HEK293 (cell line): ENCODE measurements at regions not wholly inside any gene's neighbourhood (a gene's known extent, or its start where the extent isn't known, plus 50 kb on each side); places are given as distances from the start of the nearest gene placed in this dataset.

Experiments
- CTCF ChIA-PET: fragments of 350-600 bp; formaldehyde crosslinking; extraction: SDS; loops from one replicate; lab custom pipeline; 2021; ENCODE audit warnings: antibody characterized with exemption; lab: Yijun Ruan, JAX
- POLR2A ChIA-PET: fragments of 300-600 bp; formaldehyde crosslinking; extraction: SDS; loops from one replicate; lab custom pipeline; 2020; ENCODE audit warnings: antibody characterized with exemption, inconsistent platforms; lab: Yijun Ruan, JAX
- H3K27ac ChIP-seq: fragments of 200-500 bp; sonication (Bioruptor generic); 2 replicates; pipeline ENCODE4 v1.5.1; 2014; ENCODE audit warnings: low read depth, low read length, control low read depth, inconsistent platforms; ENCODE audit errors: extremely low read depth
- H3K36me3 ChIP-seq, 2 experiments: fragments of 200-500 bp in 1 of 2; sonication (Bioruptor generic) in 1 of 2; 1 replicate in 1 of 2; 2 replicates in 1 of 2; pipeline ENCODE4 v1.5.1; 2014 to 2017; ENCODE audit warnings: inconsistent platforms in 2 of 2, low read length in 2 of 2; ENCODE audit not compliant: control insufficient read depth in 2 of 2, insufficient read depth in 1 of 2
- H3K4me1 ChIP-seq: fragments of 200-500 bp; sonication (Bioruptor generic); 2 replicates; pipeline ENCODE4 v1.5.1; 2014; ENCODE audit warnings: mild to moderate bottlenecking, low read length, inconsistent platforms; ENCODE audit not compliant: control insufficient read depth, insufficient read depth
- H3K4me3 ChIP-seq: 2 replicates; pipeline ENCODE4 v1.5.1; 2011; ENCODE audit warnings: low read depth, mild to moderate bottlenecking, control low read depth, low read length, moderate library complexity
- H3K9me3 ChIP-seq: fragments of 200-500 bp; sonication (Bioruptor generic); 2 replicates; pipeline ENCODE4 v1.5.1; 2014; ENCODE audit warnings: low read depth, low read length, inconsistent platforms; ENCODE audit not compliant: control insufficient read depth, insufficient read depth
- HIC1 ChIP-seq: fragments of 450-650 bp; formaldehyde crosslinking; IDR thresholded peaks from 2 replicates; pipeline ENCODE4 v1.5.1; 2016; ENCODE audit warnings: missing biosample characterization, missing genetic modification characterization
- HOXD13 ChIP-seq: sonication (generic); formaldehyde crosslinking; IDR thresholded peaks from 2 replicates; pipeline ENCODE4 v1.8.0; 2022; ENCODE audit warnings: missing genetic modification reagents, borderline replicate concordance
- KLF10 ChIP-seq: fragments of 450-650 bp; IDR thresholded peaks from 2 replicates; pipeline ENCODE4 v1.5.1; 2018; ENCODE audit warnings: missing biosample characterization, mild to moderate bottlenecking, missing genetic modification characterization
- PATZ1 ChIP-seq: fragments of 450-650 bp; formaldehyde crosslinking; IDR thresholded peaks from 2 replicates; pipeline ENCODE4 v1.5.1; 2016; ENCODE audit warnings: missing biosample characterization, missing genetic modification characterization
- ZEB2 ChIP-seq: fragments of 450-650 bp; formaldehyde crosslinking; IDR thresholded peaks from 2 replicates; pipeline ENCODE4 v1.5.1; 2016; ENCODE audit warnings: missing biosample characterization, missing genetic modification characterization
- ZFP37 ChIP-seq: fragments of 450-650 bp; formaldehyde crosslinking; IDR thresholded peaks from 2 replicates; pipeline ENCODE4 v1.5.1; 2016; ENCODE audit warnings: missing biosample characterization, missing genetic modification characterization
- ZFP41 ChIP-seq: fragments of 450-650 bp; formaldehyde crosslinking; IDR thresholded peaks from 2 replicates; pipeline ENCODE4 v1.5.1; 2016; ENCODE audit warnings: missing biosample characterization, missing genetic modification characterization, borderline replicate concordance
- ZFP69B ChIP-seq: fragments of 450-650 bp; formaldehyde crosslinking; IDR thresholded peaks from 2 replicates; pipeline ENCODE4 v1.5.1; 2016; ENCODE audit warnings: missing biosample characterization, missing genetic modification characterization
- ZNF16 ChIP-seq: fragments of 450-650 bp; formaldehyde crosslinking; IDR thresholded peaks from 2 replicates; pipeline ENCODE4 v1.5.1; 2016; ENCODE audit warnings: low read depth, missing biosample characterization, missing genetic modification characterization
- ZNF174 ChIP-seq: fragments of 450-650 bp; formaldehyde crosslinking; IDR thresholded peaks from 2 replicates; pipeline ENCODE4 v1.5.0; 2017; ENCODE audit warnings: missing biosample characterization, mild to moderate bottlenecking, missing genetic modification characterization
- ZNF202 ChIP-seq: fragments of 450-650 bp; formaldehyde crosslinking; IDR thresholded peaks from 2 replicates; pipeline ENCODE4 v1.5.1; 2016; ENCODE audit warnings: missing biosample characterization, missing genetic modification characterization, borderline replicate concordance
- ZNF223 ChIP-seq: fragments of 450-650 bp; formaldehyde crosslinking; IDR thresholded peaks from 2 replicates; pipeline ENCODE4 v1.5.1; 2016; ENCODE audit warnings: missing biosample characterization, missing genetic modification characterization
- ZNF311 ChIP-seq: fragments of 450-650 bp; formaldehyde crosslinking; IDR thresholded peaks from 2 replicates; pipeline ENCODE4 v1.5.1; 2017; ENCODE audit warnings: missing biosample characterization, missing genetic modification characterization, borderline replicate concordance
- ZNF645 ChIP-seq: fragments of 450-650 bp; formaldehyde crosslinking; IDR thresholded peaks from 2 replicates; pipeline ENCODE4; 2016; ENCODE audit warnings: missing biosample characterization, missing genetic modification characterization
- ZSCAN4 ChIP-seq: fragments of 450-650 bp; formaldehyde crosslinking; IDR thresholded peaks from 2 replicates; pipeline ENCODE4 v1.5.1; 2017; ENCODE audit warnings: missing biosample characterization, missing genetic modification characterization
- TF ChIP-seq, protein P1 (sequence below): fragments of 450-650 bp; formaldehyde crosslinking; IDR thresholded peaks from 2 replicates; pipeline ENCODE4 v1.5.1; 2016; ENCODE audit warnings: missing biosample characterization, missing genetic modification characterization
- TF ChIP-seq, protein P2 (sequence below): fragments of 450-650 bp; formaldehyde crosslinking; optimal IDR thresholded peaks from 2 replicates; pipeline ENCODE3; 2016; ENCODE audit warnings: missing biosample characterization, mild to moderate bottlenecking, missing genetic modification characterization

DNA sequence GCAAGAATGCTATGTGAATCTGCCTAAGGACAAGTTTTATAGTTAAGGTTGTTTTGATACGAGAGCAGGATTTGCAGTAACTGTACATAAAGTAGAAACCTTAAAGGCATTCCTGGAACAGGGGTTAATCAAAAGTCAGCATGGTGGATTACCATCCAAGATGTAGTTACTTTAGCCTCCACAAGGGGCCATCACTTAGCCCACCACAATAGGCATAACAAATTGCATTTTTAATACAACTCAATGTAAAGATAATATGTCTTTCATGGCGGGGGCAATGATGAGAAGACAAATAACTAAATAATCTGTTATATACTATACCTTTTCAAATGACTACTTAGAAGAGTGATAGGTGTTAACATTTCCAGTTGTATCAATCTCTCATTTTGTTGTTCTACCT lies 611.2 kb upstream of the ADGRL4 start:
- no peak overlapping the region for H3K4me3 ChIP-seq
- no peak overlapping the region for H3K27ac ChIP-seq
- no peaks in the 10 kb centered on the region for H3K4me1 ChIP-seq
- ChIA-PET CTCF (no interaction called here), POLR2A (no interaction called here)
- H3K9me3 ChIP-seq: no peaks in the 10 kb centered on the region
- TF ChIP-seq, protein P1, sequence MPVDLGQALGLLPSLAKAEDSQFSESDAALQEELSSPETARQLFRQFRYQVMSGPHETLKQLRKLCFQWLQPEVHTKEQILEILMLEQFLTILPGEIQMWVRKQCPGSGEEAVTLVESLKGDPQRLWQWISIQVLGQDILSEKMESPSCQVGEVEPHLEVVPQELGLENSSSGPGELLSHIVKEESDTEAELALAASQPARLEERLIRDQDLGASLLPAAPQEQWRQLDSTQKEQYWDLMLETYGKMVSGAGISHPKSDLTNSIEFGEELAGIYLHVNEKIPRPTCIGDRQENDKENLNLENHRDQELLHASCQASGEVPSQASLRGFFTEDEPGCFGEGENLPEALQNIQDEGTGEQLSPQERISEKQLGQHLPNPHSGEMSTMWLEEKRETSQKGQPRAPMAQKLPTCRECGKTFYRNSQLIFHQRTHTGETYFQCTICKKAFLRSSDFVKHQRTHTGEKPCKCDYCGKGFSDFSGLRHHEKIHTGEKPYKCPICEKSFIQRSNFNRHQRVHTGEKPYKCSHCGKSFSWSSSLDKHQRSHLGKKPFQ (tag by site-specific recombination): no peak
- TF ChIP-seq ZNF174 (tag by site-specific recombination) (no peak), PATZ1 (tag by site-specific recombination) (no peak), ZFP41 (tag by site-specific recombination) (no peak), HIC1 (no peak)
- H3K36me3 ChIP-seq: no peaks in the 10 kb centered on the region

GRCh38 chr1:79614762-79615161 lies 608.2 kb upstream of the ADGRL4 start:
- no peak overlapping the region for H3K27ac ChIP-seq
- no peaks in the 10 kb centered on the region for H3K4me1 ChIP-seq
- H3K4me3 ChIP-seq: no peak overlapping the region
- ChIA-PET CTCF (no interaction called here), POLR2A (no interaction called here)
- H3K9me3 ChIP-seq: no peaks in the 10 kb centered on the region
- TF ChIP-seq ZEB2 (no peak), HOXD13 (CRISPR knock-in tag) (no peak), ZNF645 (tag by site-specific recombination) (no peak), ZNF16 (tag by site-specific recombination) (no peak), KLF10 (tag by site-specific recombination) (no peak), ZNF202 (no peak), ZNF223 (no peak), ZFP37 (tag by site-specific recombination) (no peak), ZFP69B (tag by site-specific recombination) (no peak), ZNF311 (no peak), ZSCAN4 (tag by site-specific recombination) (no peak)
- TF ChIP-seq, protein P2, sequence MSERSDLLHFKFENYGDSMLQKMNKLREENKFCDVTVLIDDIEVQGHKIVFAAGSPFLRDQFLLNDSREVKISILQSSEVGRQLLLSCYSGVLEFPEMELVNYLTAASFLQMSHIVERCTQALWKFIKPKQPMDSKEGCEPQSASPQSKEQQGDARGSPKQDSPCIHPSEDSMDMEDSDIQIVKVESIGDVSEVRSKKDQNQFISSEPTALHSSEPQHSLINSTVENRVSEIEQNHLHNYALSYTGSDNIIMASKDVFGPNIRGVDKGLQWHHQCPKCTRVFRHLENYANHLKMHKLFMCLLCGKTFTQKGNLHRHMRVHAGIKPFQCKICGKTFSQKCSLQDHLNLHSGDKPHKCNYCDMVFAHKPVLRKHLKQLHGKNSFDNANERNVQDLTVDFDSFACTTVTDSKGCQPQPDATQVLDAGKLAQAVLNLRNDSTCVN (tag by site-specific recombination): no peak
- H3K36me3 ChIP-seq: no peaks in the 10 kb centered on the region
